ENCODE measurements at regions not wholly inside any gene's neighbourhood (a gene's known extent, or its start where the extent isn't known, plus 50 kb on each side); places are given as distances from the start of the nearest gene placed in this dataset.

- peak; percentile 23 for TF ChIP-seq CTCF (IDR thresholded peaks at IDR 0.05; ENCODE audit: unreplicated experiment)
- BruUV-seq (replicated peaks): no TSS peak
- CTCF ChIA-PET: interaction anchor here (1.2 kb wide), 1 partner anchor 431 kb away, joined by 4 read pairs; no protein-coding TSS in a partner anchor
- Mint-ChIP-seq H3K27me3 (ENCODE audit: unreplicated experiment) (peaks cover 25% of the 10 kb centered on the region), H3K4me3 (ENCODE audit: low read depth, unreplicated experiment) (no peak overlapping the region), H3K36me3 (ENCODE audit: insufficient read depth, unreplicated experiment) (no peaks in the 10 kb centered on the region), H3K27ac (ENCODE audit: unreplicated experiment) (no peak overlapping the region), H3K4me1 (ENCODE audit: low read depth, unreplicated experiment) (no peaks in the 10 kb centered on the region), H3K9me3 (ENCODE audit: low read depth, unreplicated experiment) (no peaks in the 10 kb centered on the region)
- DNase-seq: no peak
- intact Hi-C loops (cut with micrococcal nuclease; ENCODE audit: unreplicated experiment): loop anchor here (2.0 kb wide), 1 partner anchor 431 kb away; no protein-coding TSS in a partner anchor
Observed at GRCh38 chr7:96596120-96596826, 113.4 kb downstream of the SEM1 start.

- Mint-ChIP-seq H3K36me3 (ENCODE audit: insufficient read depth, unreplicated experiment) (no peaks in the 10 kb centered on the region), H3K9me3 (ENCODE audit: low read depth, unreplicated experiment) (no peaks in the 10 kb centered on the region), H3K4me1 (ENCODE audit: low read depth, unreplicated experiment) (no peaks in the 10 kb centered on the region), H3K4me3 (ENCODE audit: low read depth, unreplicated experiment) (no peak overlapping the region), H3K27ac (ENCODE audit: unreplicated experiment) (no peak overlapping the region), H3K27me3 (ENCODE audit: unreplicated experiment) (no peaks in the 10 kb centered on the region)
- intact Hi-C loops (cut with micrococcal nuclease; ENCODE audit: unreplicated experiment): no loop called here
- CTCF ChIA-PET: no interaction called here
- TF ChIP-seq CTCF (IDR thresholded peaks at IDR 0.05; ENCODE audit: unreplicated experiment): no peak
- BruUV-seq (replicated peaks): no TSS peak
- DNase-seq: no peak
Observed at GRCh38 chr7:96591900-96592676, 117.6 kb downstream of the SEM1 start.

- no peaks in the 10 kb centered on the region for H3K27me3 Mint-ChIP-seq (ENCODE audit: unreplicated experiment)
- no TSS peak for BruUV-seq (replicated peaks)
- H3K36me3 Mint-ChIP-seq (ENCODE audit: insufficient read depth, unreplicated experiment): no peaks in the 10 kb centered on the region
- intact Hi-C loops (cut with micrococcal nuclease; ENCODE audit: unreplicated experiment): no loop called here
- CTCF ChIA-PET: no interaction called here
- no peak overlapping the region for H3K4me3 Mint-ChIP-seq (ENCODE audit: low read depth, unreplicated experiment)
- DNase-seq: no peak
- no peak overlapping the region for H3K27ac Mint-ChIP-seq (ENCODE audit: unreplicated experiment)
- no peaks in the 10 kb centered on the region for H3K4me1 Mint-ChIP-seq (ENCODE audit: low read depth, unreplicated experiment)
- H3K9me3 Mint-ChIP-seq (ENCODE audit: low read depth, unreplicated experiment): no peaks in the 10 kb centered on the region
- TF ChIP-seq CTCF (IDR thresholded peaks at IDR 0.05; ENCODE audit: unreplicated experiment): no peak
Observed at GRCh38 chr7:96591159-96591899, 118.3 kb downstream of the SEM1 start.

- Mint-ChIP-seq H3K4me1 (ENCODE audit: low read depth, unreplicated experiment) (no peaks in the 10 kb centered on the region), H3K4me3 (ENCODE audit: low read depth, unreplicated experiment) (no peak overlapping the region), H3K27ac (ENCODE audit: unreplicated experiment) (no peak overlapping the region), H3K9me3 (ENCODE audit: low read depth, unreplicated experiment) (peaks cover 2% of the 10 kb centered on the region), H3K36me3 (ENCODE audit: insufficient read depth, unreplicated experiment) (no peaks in the 10 kb centered on the region), H3K27me3 (ENCODE audit: unreplicated experiment) (no peaks in the 10 kb centered on the region)
- CTCF ChIA-PET: no interaction called here
- intact Hi-C loops (cut with micrococcal nuclease; ENCODE audit: unreplicated experiment): no loop called here
- no TSS peak for BruUV-seq (replicated peaks)
- TF ChIP-seq CTCF (IDR thresholded peaks at IDR 0.05; ENCODE audit: unreplicated experiment): no peak
- no peak for DNase-seq
Observed at GRCh38 chr7:96589038-96589437, 120.6 kb downstream of the SEM1 start.

Data from Calu3 (cell line).